ENCODE measurements at regions not wholly inside any gene's neighbourhood (a gene's known extent, or its start where the extent isn't known, plus 50 kb on each side); places are given as distances from the start of the nearest gene placed in this dataset.
A peak's percentile ranks its signal among the peaks of the same experiment; 100 is the strongest.

- no peak overlapping the region for H3K4me3 ChIP-seq (ENCODE audit: low read depth, low read length)
- no peak for DNase-seq (ENCODE audit: low read depth)
- no peak for TF ChIP-seq CTCF (IDR thresholded peaks at IDR 0.05; ENCODE audit: insufficient read depth, low read depth, low read length)
These were observed 645.9 kb downstream of the HTR1B start for GRCh38 chr6:76817429-76817828.

GRCh38 chr6:76814496-76815458 lies 648.5 kb downstream of the HTR1B start:
- H3K4me3 ChIP-seq (ENCODE audit: low read depth, low read length), result no peak overlapping the region
- no peak for TF ChIP-seq CTCF (IDR thresholded peaks at IDR 0.05; ENCODE audit: insufficient read depth, low read depth, low read length)
- peak; percentile 77 for DNase-seq (ENCODE audit: low read depth)

GRCh38 chr6:76810286-76810685 lies 653.0 kb downstream of the HTR1B start:
- no peak for TF ChIP-seq CTCF (IDR thresholded peaks at IDR 0.05; ENCODE audit: insufficient read depth, low read depth, low read length)
- DNase-seq (ENCODE audit: low read depth), result no peak
- no peak overlapping the region for H3K4me3 ChIP-seq (ENCODE audit: low read depth, low read length)

- DNase-seq (ENCODE audit: low read depth), result no peak
- H3K4me3 ChIP-seq (ENCODE audit: low read depth, low read length), result no peak overlapping the region
- no peak for TF ChIP-seq CTCF (IDR thresholded peaks at IDR 0.05; ENCODE audit: insufficient read depth, low read depth, low read length)
These were observed 660.2 kb downstream of the HTR1B start for GRCh38 chr6:76803038-76803580.

DNA sequence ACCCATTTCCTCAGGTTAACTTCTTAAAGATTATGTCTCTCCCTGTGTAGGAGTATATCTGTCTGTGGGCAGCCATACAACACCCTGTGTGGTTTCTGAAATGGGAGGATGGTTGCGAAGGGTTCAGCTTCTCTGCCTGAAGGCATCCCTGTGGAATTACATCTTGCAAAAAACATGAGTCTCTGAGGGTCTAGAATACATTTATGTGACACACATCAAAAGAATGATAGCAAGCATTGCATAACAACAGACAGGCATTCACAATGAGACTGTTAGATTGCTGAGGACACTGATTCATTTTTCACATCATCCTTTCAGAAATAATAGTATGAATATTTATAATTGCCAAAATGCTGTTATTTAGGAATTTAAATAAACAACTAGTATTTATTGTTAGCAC lies 670.9 kb downstream of the HTR1B start:
- no peak overlapping the region for H3K4me3 ChIP-seq (ENCODE audit: low read depth, low read length)
- no peak for TF ChIP-seq CTCF (IDR thresholded peaks at IDR 0.05; ENCODE audit: insufficient read depth, low read depth, low read length)
- peak; percentile 75 for DNase-seq (ENCODE audit: low read depth)

GRCh38 chr6:76790881-76791280 lies 672.4 kb downstream of the HTR1B start:
- no peak overlapping the region for H3K4me3 ChIP-seq (ENCODE audit: low read depth, low read length)
- no peak for TF ChIP-seq CTCF (IDR thresholded peaks at IDR 0.05; ENCODE audit: insufficient read depth, low read depth, low read length)
- DNase-seq (ENCODE audit: low read depth), result no peak
